ENCODE measurements at regions not wholly inside any gene's neighbourhood (a gene's known extent, or its start where the extent isn't known, plus 50 kb on each side); places are given as distances from the start of the nearest gene placed in this dataset.

- TF ChIP-seq ZFP62 (CRISPR knock-in tag; IDR thresholded peaks at IDR 0.05), result no peak
- TF ChIP-seq, protein P1, sequence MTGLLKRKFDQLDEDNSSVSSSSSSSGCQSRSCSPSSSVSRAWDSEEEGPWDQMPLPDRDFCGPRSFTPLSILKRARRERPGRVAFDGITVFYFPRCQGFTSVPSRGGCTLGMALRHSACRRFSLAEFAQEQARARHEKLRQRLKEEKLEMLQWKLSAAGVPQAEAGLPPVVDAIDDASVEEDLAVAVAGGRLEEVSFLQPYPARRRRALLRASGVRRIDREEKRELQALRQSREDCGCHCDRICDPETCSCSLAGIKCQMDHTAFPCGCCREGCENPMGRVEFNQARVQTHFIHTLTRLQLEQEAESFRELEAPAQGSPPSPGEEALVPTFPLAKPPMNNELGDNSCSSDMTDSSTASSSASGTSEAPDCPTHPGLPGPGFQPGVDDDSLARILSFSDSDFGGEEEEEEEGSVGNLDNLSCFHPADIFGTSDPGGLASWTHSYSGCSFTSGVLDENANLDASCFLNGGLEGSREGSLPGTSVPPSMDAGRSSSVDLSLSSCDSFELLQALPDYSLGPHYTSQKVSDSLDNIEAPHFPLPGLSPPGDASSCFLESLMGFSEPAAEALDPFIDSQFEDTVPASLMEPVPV (CRISPR knock-in tag; IDR thresholded peaks at IDR 0.05), result no peak
- no peak for TF ChIP-seq ZNF850 (CRISPR knock-in tag; conservative IDR thresholded peaks at IDR 0.05)
- TF ChIP-seq, protein P2, sequence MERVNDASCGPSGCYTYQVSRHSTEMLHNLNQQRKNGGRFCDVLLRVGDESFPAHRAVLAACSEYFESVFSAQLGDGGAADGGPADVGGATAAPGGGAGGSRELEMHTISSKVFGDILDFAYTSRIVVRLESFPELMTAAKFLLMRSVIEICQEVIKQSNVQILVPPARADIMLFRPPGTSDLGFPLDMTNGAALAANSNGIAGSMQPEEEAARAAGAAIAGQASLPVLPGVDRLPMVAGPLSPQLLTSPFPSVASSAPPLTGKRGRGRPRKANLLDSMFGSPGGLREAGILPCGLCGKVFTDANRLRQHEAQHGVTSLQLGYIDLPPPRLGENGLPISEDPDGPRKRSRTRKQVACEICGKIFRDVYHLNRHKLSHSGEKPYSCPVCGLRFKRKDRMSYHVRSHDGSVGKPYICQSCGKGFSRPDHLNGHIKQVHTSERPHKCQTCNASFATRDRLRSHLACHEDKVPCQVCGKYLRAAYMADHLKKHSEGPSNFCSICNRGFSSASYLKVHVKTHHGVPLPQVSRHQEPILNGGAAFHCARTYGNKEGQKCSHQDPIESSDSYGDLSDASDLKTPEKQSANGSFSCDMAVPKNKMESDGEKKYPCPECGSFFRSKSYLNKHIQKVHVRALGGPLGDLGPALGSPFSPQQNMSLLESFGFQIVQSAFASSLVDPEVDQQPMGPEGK (CRISPR knock-in tag; IDR thresholded peaks at IDR 0.05), result no peak
- no peak for TF ChIP-seq TEAD3 (CRISPR knock-in tag; optimal IDR thresholded peaks at IDR 0.05; ENCODE audit: borderline replicate concordance)
Observed at GRCh38 chr2:767440-767839, 90.2 kb upstream of the TMEM18 start (continued).

DNA sequence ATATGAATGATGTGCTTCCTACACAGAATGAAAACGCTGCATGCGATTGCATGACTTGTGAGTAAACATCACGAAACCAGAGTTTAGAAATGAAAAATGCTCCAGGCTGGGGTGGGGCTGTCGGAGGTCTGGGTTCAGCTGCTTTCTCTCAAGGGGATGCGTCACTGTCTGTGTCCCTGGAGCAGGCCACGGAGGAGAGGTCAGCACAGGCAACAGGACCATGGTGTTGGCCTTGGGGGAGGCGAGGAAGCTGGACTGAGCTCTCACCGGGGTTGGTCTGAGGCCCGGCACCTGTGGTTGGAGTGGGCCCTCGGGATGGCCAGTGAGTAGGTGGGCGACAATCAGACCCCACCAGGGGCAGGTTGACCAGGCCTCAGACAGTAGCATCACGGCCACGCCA lies 89.0 kb upstream of the TMEM18 start:
- no peaks in the 10 kb centered on the region for H4K20me1 ChIP-seq (ENCODE audit: insufficient read depth, low read length)
- H3K9me3 ChIP-seq (ENCODE audit: low read length), result no peaks in the 10 kb centered on the region
- ChIA-PET CTCF (ENCODE audit: low intra/inter-chr PET ratio, low total read pairs) (no interaction called here), POLR2A (no interaction called here)
- H3K27ac ChIP-seq (ENCODE audit: extremely low read length, insufficient read depth, low read length), result no peak overlapping the region
- no peak overlapping the region for H2AFZ ChIP-seq (ENCODE audit: low read length)
- no peak overlapping the region for H3K4me2 ChIP-seq (ENCODE audit: low read depth, low read length)
- intact Hi-C loops (cut with micrococcal nuclease; ENCODE audit: unreplicated experiment) (no loop called here), in situ Hi-C loops (cut with HindIII; ENCODE audit: extremely low pct_ligation_motif_present, low pct_unique_long_range_greater_than_20kb) (no loop called here)
- no peak overlapping the region for H3K9ac ChIP-seq (ENCODE audit: insufficient read depth, low read depth, low read length)
- H3K27me3 ChIP-seq (ENCODE audit: control insufficient read depth in 1 of 2, insufficient read depth in 2 of 2, low read length in 2 of 2), result peaks cover 2 to 41% of the 10 kb centered on the region in 2 experiments; a peak in 4 of 5 replicates
- no peak for TF ChIP-seq ZFP41 (CRISPR knock-in tag; IDR thresholded peaks at IDR 0.05; ENCODE audit: borderline replicate concordance)
- no peak for TF ChIP-seq FOXP1 (IDR thresholded peaks at IDR 0.05)
- no peak for TF ChIP-seq FOXP1 (CRISPR knock-in tag; IDR thresholded peaks at IDR 0.05)
- no peak for TF ChIP-seq MEIS1 (CRISPR knock-in tag; IDR thresholded peaks at IDR 0.05; ENCODE audit: borderline replicate concordance)
- TF ChIP-seq RARG (CRISPR knock-in tag; IDR thresholded peaks at IDR 0.05; ENCODE audit: low read depth), result no peak
- H3K36me3 ChIP-seq (replicated peaks in 1 of 2; ENCODE audit: control insufficient read depth in 1 of 2, insufficient read depth in 2 of 2, low read length in 2 of 2), result no peaks in the 10 kb centered on the region
- H3K4me3 ChIP-seq (replicated peaks in 1 of 3; ENCODE audit: insufficient read depth in 1 of 3, low read depth in 2 of 3, low read length in 3 of 3), result no peak overlapping the region
- ATAC-seq (no peak), DNase-seq (ENCODE audit: low spot score) (no peak), FAIRE-seq (no peak)
- 24% methylated on average over 13 of the region's 13 CpGs for WGBS (ENCODE audit: low lambda C conversion rate)
- no TSS peak for BruUV-seq (replicated peaks)
- H3K4me1 ChIP-seq (ENCODE audit: insufficient read depth, low read length), result no peaks in the 10 kb centered on the region
- no peaks in the 10 kb centered on the region for H3K79me2 ChIP-seq (ENCODE audit: insufficient read depth, low read length)
